ENCODE measurements at regions not wholly inside any gene's neighbourhood (a gene's known extent, or its start where the extent isn't known, plus 50 kb on each side); places are given as distances from the start of the nearest gene placed in this dataset.

DNA sequence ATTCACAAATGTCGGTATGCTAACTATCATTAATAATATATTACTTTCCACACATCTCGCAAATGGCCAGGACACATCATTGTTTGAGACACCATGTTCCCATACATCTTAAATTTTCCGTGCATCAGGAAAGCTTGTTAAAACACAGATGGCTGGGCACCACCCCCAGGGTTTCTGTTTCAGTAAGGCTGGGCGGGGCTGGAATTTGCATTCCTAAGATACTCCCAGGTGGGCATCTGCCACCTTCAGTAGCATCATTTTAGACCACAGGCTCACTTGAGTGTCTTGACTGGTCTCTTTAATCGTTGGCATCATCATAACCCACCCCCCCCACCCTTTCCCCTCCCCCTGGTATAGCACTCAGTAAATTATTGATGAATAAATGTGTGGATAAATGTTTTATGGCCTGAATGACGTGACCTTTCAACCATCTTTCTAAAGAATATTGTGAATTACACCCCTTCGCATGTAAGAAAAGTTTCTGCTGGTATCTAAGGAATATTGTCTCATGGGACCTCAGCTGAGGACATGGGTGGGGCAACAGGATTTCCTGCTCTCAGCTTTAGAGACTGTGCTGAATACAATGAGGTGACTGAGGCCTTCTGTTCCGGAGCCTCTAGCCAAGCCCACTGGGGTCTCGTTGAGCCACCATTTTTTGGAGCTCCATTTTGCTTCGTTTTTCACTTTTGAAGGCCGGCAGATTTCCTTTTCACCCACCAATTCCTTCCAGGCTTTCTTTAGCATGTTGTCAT is 124.1 kb upstream of the NEDD9 start:
- no peak for DNase-seq

- DNase-seq = no peak
These were observed 121.5 kb upstream of the NEDD9 start for GRCh38 chr6:11353921-11354389.

- DNase-seq = no peak
These were observed 117.8 kb upstream of the NEDD9 start for GRCh38 chr6:11350294-11350693.

GRCh38 chr6:11349880-11350279 is 117.4 kb upstream of the NEDD9 start:
- no peak for DNase-seq

GRCh38 chr6:11346516-11346915 is 114.0 kb upstream of the NEDD9 start:
- no peak for DNase-seq

GRCh38 chr6:11345536-11345935 is 113.1 kb upstream of the NEDD9 start:
- no peak for DNase-seq

- DNase-seq = no peak
These were observed 111.7 kb upstream of the NEDD9 start for GRCh38 chr6:11343963-11344723.

GRCh38 chr6:11341867-11342266 is 109.4 kb upstream of the NEDD9 start:
- no peak for DNase-seq

DNA sequence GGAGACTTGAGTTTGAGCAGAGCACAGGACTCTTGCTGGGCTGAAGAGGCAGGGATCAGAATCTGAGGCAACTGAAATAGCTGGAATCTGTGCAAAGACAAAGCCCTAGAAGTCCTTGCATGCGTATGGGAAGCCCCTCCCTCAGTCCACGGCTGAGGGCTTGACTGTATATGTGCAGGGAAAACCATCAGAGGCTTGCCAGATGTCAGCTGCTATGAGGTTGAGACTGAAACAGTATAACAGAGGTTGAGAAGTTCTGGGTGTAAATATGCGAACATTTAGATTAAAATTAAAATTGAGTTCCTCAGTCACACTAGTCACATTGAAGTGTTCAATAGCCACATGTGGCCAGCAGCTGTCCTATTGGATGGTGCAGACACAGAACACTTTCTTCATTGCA is 108.8 kb upstream of the NEDD9 start:
- DNase-seq = no peak

DNA sequence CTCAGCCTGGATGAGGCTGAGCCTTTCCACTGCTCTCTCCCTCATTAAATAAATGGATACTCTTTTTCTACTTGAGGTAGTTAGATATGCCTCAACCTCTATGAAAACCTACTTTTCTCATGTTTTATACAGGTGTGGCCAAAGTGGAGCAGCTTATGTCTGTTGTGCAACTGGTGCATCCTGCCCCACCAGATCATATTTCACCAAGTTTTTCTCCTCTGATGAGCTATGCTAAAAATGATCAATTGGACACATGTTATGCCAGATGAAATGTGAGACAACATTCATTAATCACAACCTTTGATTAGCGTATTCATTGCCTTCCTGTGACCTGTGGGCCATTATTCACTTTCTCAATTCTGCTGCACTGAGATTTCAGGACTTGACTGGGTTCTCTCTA is 106.9 kb upstream of the NEDD9 start:
- no peak for DNase-seq

DNA sequence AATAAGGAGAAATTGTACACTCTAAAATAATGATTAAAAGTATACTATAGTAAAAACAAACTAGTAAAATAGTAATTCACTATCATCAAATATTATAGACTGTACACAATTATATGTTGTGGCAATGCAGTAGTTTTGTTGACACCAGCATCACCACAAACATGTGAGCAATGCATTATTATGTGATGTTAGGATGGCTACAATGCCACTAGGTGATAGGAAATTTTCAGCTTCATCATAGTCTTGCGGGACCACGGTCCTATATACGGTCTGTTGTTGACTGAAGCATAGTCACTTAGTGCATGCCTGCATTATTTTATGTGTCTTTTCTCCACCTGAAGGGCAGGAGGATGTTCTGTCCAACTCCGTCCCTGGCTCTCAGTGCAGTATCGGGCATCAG is 104.8 kb upstream of the NEDD9 start:
- no peak for DNase-seq

GRCh38 chr6:11335826-11336225 is 103.4 kb upstream of the NEDD9 start:
- no peak for DNase-seq

GRCh38 chr6:11333132-11333849 is 100.8 kb upstream of the NEDD9 start:
- no peak for DNase-seq

DNA sequence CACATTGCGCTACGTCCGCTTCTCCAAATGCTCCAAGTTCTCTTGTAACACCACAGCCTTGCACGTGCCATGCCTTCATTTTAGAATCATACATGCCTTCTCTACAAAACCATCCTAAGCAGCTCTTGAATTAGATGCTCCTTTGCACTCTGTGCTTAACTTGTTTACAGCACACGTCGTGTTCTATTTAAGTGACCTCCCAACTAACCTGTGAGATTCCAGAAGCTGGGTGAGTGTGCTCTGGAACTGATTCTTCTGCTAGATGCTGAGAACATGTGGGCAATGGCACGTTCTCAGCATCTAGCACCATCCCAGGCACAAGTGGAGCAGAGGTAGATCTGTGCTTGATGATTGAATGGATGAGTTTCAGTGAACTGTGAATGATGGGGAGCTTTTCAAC is 100.0 kb upstream of the NEDD9 start:
- no peak for DNase-seq

GRCh38 chr6:11331111-11331510 is 98.6 kb upstream of the NEDD9 start:
- DNase-seq = no peak

DNA sequence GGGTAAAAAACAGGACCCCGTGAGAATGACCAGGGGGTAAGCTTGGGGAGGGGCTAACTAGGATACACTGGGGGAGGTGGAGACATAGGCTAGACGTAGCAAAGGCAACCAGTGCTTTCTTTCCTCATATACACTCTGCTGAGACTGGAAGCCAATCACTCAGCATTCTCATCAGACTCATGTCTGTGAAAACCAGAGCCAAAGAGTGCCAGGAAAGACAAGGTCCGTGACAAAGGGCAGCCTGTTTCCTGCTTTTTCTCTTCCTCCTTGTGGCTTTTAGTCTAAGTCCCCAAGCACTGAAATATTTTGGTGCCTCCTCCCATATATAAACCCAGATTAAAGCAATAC is 97.9 kb upstream of the NEDD9 start:
- no peak for DNase-seq

- no peak for DNase-seq
These were observed 97.4 kb upstream of the NEDD9 start for GRCh38 chr6:11329726-11330412.

DNA sequence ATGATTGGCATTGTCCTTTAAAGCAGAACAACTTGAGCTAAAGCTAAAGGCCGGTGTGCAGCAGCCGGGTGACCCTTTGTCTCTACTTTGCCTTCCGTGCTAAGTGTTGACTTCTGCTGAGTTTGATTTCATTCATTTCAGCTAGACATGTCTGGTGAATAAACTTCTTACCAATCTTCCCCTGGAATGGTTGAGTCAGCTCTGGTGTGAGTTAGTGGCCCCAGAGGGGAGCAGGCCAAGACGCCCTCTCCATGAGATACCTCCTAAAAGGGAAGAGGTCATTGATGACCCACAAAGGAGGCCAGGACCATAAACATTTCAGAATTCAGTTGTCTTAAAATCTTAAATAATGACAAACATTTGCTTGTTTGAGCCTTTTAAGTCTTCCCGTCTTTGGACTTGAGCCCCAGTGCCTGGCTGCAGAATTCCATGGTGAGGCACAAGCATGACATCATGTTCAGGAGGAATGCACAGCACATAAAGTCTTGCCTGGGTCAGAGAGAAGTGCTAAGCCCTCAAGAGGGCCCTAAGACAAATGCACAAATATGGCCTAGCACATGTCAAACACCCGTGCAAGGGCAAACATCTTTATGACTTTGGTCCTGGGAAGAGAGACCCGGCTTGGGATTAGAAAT is 96.3 kb upstream of the NEDD9 start:
- no peak for DNase-seq

GRCh38 chr6:11327961-11328360 is 95.5 kb upstream of the NEDD9 start:
- DNase-seq = no peak

GRCh38 chr6:11326116-11326515 is 93.6 kb upstream of the NEDD9 start:
- DNase-seq = no peak

DNA sequence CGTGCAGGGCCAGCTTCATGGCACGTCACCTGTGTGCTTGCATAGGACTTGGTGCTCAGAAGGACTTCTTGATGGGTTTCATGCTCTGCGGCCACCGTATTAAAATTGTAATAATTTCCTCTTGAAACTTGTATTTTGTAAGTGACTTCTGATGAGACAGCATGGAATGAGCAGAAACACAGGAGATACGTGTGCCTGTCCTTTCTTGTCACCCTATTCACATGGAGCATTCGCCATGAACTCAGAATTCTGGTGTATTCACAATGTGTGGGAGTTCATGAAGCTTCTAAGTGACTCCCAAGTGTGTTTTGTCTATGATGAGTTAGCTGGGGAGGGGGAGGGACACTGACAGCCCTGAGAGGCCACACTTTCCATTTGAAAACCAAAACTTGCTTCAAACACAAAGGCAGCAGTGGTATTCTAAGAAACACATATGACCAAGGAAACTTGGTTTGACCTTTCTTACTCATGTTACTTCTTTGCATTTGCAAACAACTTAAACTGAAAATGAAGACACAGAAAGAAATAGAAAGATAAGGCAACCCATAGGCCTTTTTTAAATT is 92.1 kb upstream of the NEDD9 start:
- no peak for DNase-seq

GRCh38 chr6:11323666-11324452 is 91.4 kb upstream of the NEDD9 start:
- no peak for DNase-seq
